HTR-8/SVneo (cell line): ENCODE measurements at regions not wholly inside any gene's neighbourhood (a gene's known extent, or its start where the extent isn't known, plus 50 kb on each side); places are given as distances from the start of the nearest gene placed in this dataset.

Source experiments
- DNase-seq: peaks from one replicate; pipeline ENCODE4 v3.0.0; 2011; ENCODE audit warnings: low spot score, mixed read lengths; ENCODE audit not compliant: insufficient read length
- FAIRE-seq: peaks from 2 replicates; lab custom pipeline; 2011; peaks lifted over from hg19 to GRCh38; lab: Jason Lieb, UNC

DNA sequence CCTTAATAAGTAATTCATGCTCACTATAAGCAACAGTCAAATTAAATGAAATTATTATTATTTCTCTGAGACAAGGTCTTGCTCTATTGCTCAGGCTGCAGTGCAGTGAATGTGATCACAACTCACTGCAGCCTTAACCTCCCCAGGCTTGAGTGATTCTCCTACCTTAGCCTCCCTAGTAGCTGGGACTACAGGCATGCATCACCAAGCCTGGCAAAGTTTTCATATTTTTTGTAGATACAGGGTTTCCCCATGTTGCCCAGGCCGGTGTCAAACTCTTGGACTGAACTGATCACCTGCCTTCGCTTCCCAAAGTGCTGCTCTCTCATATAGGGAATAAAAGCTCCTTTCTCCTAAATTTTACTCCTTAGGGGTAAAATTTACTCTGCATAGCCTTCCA is 74.9 kb upstream of the GAREM1 start:
- DNase-seq (no peak), FAIRE-seq (no peak)

DNA sequence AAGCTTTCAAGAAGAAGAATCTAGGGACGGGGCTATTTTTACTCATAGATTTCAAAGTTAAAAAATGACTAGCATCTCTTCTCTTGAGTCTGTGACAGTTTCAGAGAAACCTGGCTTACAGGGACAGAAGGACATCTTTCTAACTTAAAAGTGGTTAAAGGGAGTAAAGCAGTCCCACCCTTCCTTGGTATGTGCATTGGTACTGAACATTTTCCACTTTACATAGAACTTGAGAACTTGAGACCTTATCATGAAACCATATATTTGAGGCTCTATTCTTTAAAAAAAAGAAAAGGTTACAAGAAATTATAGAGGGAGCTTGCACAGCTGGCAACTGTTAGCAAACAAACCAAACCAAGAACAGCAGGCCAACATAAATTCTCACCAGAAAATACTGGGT is 73.4 kb upstream of the GAREM1 start:
- no peak for FAIRE-seq
- no peak for DNase-seq

DNA sequence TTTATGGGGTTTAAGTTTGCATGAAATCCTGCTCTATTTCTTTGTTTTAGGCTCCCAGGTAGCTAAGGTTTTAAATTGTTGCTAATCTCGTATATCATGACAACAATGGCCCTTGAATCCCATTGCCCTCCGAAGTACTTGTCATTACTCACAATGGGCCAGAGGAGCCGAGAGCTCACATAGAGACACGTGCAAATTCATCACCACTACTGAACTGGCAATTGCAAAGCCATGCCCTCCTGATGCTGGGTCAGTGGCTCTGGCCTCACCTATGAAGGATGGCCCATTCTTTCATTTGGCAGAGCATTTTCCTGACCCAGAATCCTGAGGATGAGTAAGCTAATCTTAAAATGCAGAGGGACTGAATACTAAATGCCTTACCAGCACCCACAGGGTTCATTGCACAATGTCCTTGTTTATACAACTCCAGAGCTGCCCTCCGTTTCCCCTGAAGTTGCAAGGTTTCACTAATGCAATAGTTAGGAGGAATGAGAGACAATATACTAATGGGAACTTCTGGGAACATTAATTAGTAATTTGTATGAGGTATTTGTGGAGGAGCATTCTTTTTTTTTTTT is 71.6 kb upstream of the GAREM1 start:
- DNase-seq (no peak), FAIRE-seq (no peak)

DNA sequence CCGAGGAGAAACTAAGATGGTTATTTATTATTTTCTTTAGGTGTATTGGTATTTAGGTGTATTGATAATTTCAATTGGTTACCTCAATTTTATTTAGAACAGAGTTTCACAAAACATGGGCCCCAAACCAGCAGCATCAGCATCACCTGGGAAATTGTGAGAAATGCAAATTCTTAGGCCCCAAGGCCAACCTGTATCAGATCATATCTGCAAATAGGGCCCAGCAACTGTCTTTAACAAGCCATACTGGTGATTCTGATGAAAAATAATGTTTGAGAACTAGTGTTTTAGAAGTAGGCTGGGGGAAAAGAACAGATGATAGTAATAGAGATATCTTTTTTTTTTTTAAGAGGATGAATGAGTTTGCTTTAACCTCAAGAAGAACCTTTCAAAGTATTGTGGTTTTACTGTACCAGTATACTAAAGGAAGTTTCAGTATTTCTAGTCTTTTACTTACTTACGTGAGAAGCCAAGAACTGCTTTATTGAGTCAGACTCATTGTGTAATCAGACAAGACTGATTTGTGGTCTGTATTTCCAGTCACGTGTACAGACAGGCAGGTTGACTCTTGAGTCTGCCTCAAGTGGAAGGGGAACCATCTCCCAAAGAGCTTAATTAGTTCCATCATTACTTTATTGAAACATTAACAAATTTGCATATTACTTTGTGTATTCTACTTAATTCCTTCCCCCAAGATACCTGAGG is 60.4 kb upstream of the GAREM1 start:
- DNase-seq: no peak
- FAIRE-seq: no peak

DNA sequence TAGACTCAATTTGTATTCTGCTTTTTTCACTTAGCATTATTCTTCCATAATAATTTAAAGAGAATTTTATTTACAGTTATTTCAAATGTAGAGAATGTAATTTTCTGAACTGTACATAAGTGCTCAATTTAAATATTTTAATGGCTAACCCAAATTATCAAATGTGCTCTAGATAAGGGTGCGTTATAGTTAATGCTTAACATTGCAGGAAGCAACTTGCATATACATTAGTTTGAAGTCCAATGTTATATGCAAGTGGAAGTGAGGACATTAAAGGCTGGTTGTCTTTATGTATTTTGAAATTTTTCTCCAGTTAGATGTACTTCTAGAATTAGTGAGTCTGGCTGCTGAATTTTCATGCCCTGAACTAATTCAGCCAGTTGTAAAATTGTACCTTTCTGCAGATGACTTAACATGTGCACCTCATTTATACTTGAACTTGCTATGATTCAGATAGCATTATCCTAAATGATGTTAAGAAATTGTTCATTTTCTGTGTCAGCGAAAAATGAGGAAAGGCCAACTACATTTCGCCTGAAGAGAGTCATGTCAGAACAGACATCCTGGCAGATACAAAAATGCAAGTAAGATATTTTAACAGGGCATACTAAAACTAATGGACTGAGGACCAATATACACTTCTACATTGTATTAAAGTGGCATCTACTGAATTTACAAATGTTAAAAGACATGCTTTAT is 59.2 kb upstream of the GAREM1 start:
- FAIRE-seq: no peak
- DNase-seq: no peak

DNA sequence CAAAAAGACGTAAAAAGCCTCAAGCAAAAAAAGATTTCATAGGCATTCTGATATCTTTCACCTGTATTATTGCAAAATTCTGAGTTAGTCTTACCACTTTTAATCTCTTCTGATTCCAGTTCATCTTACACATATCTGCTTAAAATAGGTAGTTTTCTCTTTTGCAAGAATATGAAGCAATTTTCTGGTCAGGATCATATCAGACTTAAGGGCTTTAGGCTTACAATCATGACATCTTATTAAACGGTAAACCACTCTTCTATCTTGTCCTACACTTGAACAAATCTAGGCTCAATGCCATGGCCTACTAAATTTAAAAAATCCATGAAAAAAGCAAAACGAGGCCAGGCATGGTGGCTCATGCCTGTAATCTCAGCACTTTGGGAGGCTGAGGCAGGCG is 50.1 kb upstream of the GAREM1 start:
- DNase-seq: no peak
- FAIRE-seq: no peak
